C4-2B (cell line): ENCODE measurements at regions not wholly inside any gene's neighbourhood (a gene's known extent, or its start where the extent isn't known, plus 50 kb on each side); places are given as distances from the start of the nearest gene placed in this dataset.

Experiments used
- H3K27ac ChIP-seq: fragments of 450-650 bp; 2 replicates; pipeline ENCODE4 v1.5.1; 2017
- CTCF ChIP-seq: fragments of 450-650 bp; conservative IDR thresholded peaks from 2 replicates; pipeline ENCODE4 v1.5.1; 2017; ENCODE audit warnings: mild to moderate bottlenecking
- ZFX ChIP-seq: fragments of 450-650 bp; IDR thresholded peaks from 2 replicates; pipeline ENCODE4 v1.6.1; 2017

GRCh38 chr9:10911373-10911772, 298.6 kb upstream of the PTPRD start:
- no peak overlapping the region for H3K27ac ChIP-seq
- no peak for TF ChIP-seq ZFX
- no peak for TF ChIP-seq CTCF

- TF ChIP-seq ZFX, result no peak
- no peak for TF ChIP-seq CTCF
- no peak overlapping the region for H3K27ac ChIP-seq
Measured at GRCh38 chr9:10917001-10917400, 304.2 kb upstream of the PTPRD start.

GRCh38 chr9:10921671-10922070, 308.9 kb upstream of the PTPRD start:
- no peak overlapping the region for H3K27ac ChIP-seq
- TF ChIP-seq ZFX, result no peak
- no peak for TF ChIP-seq CTCF

- H3K27ac ChIP-seq, result no peak overlapping the region
- TF ChIP-seq ZFX (no peak), CTCF (no peak)
Measured at GRCh38 chr9:10925896-10926295, 313.1 kb upstream of the PTPRD start.

- TF ChIP-seq CTCF, result no peak
- TF ChIP-seq ZFX, result no peak
- no peak overlapping the region for H3K27ac ChIP-seq
Measured at GRCh38 chr9:10928372-10928771, 315.6 kb upstream of the PTPRD start.

- no peak overlapping the region for H3K27ac ChIP-seq
- TF ChIP-seq CTCF (no peak), ZFX (no peak)
Measured at GRCh38 chr9:10930081-10930480, 317.3 kb upstream of the PTPRD start.

GRCh38 chr9:10946676-10947410, 334.0 kb upstream of the PTPRD start:
- no peak for TF ChIP-seq ZFX
- no peak overlapping the region for H3K27ac ChIP-seq

- TF ChIP-seq CTCF (no peak), ZFX (no peak)
Measured at GRCh38 chr9:10957878-10958277, 345.1 kb upstream of the PTPRD start.

More at GRCh38 chr9:10957878-10958277, 345.1 kb upstream of the PTPRD start:
- H3K27ac ChIP-seq, result no peak overlapping the region
